AG04450 (cell line): ENCODE measurements at regions not wholly inside any gene's neighbourhood (a gene's known extent, or its start where the extent isn't known, plus 50 kb on each side); places are given as distances from the start of the nearest gene placed in this dataset.
"Not testable (repeated sequence)": the region's sequence is repeated elsewhere in the genome, so short reads cannot be mapped to it uniquely, and the experiment has no call there.

ENCODE experiments used
- CTCF ChIA-PET: fragments of 300-600, 350-600 bp; formaldehyde crosslinking; extraction: SDS; loops from one replicate; lab custom pipeline; 2022; ENCODE audit warnings: antibody characterized with exemption, inconsistent platforms; lab: Charles Lee
- POLR2A ChIA-PET: fragments of 350-600 bp; formaldehyde crosslinking; extraction: SDS; loops from one replicate; lab custom pipeline; 2021; ENCODE audit warnings: antibody characterized with exemption, inconsistent platforms; lab: Yijun Ruan, JAX
- DNase-seq: peaks from one replicate; pipeline ENCODE4 v3.0.0-alpha.2; 2011; ENCODE audit warnings: low read depth, low spot score
- H3K27ac ChIP-seq: one replicate; pipeline ENCODE4 v1.5.1; 2012; ENCODE audit warnings: low read depth, low read length, control low read depth
- H3K27me3 ChIP-seq: one replicate; pipeline ENCODE4 v1.6.0; 2012; ENCODE audit warnings: low read length; ENCODE audit not compliant: control insufficient read depth, insufficient read depth
- H3K4me3 ChIP-seq: 2 replicates; pipeline ENCODE4 v1.5.1; 2011; ENCODE audit warnings: mild to moderate bottlenecking, low read depth, low read length, control low read depth
- H3K9me3 ChIP-seq: 2 replicates; pipeline ENCODE4 v1.5.1; 2012; ENCODE audit warnings: low read length; ENCODE audit not compliant: control insufficient read depth, insufficient read depth
- CTCF ChIP-seq: IDR thresholded peaks from 2 replicates; pipeline ENCODE4 v1.5.1; 2011; ENCODE audit warnings: low read depth, low read length, control low read depth, inconsistent platforms

- TF ChIP-seq CTCF: no peak
- no peak overlapping the region for H3K4me3 ChIP-seq
- H3K27ac ChIP-seq: no peak overlapping the region
- no peaks in the 10 kb centered on the region for H3K9me3 ChIP-seq
- H3K27me3 ChIP-seq: no peaks in the 10 kb centered on the region
- no peak for DNase-seq
- ChIA-PET CTCF (no interaction called here), POLR2A (no interaction called here)
Measured at GRCh38 chr7:136275794-136276193, 298.6 kb upstream of the MTPN start.

DNA sequence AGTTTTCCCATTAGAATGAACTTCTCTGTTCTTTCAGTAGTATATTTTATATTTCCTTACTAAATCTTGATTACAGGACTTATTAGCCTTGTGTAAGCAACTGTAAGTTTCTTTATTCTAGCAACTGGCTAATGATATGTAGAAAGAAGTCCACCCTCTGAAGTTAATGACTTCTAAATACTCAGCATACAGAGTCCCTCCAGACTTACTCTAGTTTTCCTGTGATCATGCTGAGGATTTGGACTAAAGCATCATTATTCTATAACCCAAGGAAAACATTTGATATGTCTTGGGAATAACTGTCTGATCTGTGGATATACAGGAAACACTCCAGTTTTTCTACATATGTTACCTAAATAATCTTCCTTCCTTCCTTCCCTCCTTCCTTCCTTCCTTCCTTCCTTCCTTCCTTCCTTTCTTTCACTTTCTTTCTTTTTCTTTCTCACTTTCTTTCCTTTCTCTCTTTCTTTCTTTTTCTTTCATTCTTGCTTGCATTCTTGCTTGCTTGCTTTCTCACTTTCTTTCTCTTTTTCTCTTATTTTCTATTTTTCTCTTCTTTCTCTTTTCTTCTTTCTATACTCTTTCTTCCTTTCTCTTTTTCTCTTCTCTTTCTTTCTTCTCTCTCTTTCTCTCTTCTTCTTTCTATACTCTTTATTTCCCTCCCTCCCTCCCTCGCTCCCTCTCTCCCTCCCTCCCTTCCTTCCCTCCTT lies 297.6 kb upstream of the MTPN start:
- POLR2A ChIA-PET: no interaction called here

GRCh38 chr7:136272934-136273333 lies 295.8 kb upstream of the MTPN start:
- POLR2A ChIA-PET: no interaction called here
- no peaks in the 10 kb centered on the region for H3K9me3 ChIP-seq
- H3K4me3 ChIP-seq: no peak overlapping the region
- CTCF ChIA-PET: no interaction called here
- no peak for DNase-seq
- H3K27ac ChIP-seq: no peak overlapping the region
- no peaks in the 10 kb centered on the region for H3K27me3 ChIP-seq
- TF ChIP-seq CTCF: no peak

More for the DNA sequence above, 297.6 kb upstream of the MTPN start:
- DNase-seq: no peak
- Histone ChIP-seq H3K27ac (no peak overlapping the region), H3K4me3 (no peak overlapping the region), H3K27me3 (no peaks in the 10 kb centered on the region), H3K9me3 (no peaks in the 10 kb centered on the region)
- CTCF ChIA-PET: no interaction called here
- TF ChIP-seq CTCF: no peak

DNA sequence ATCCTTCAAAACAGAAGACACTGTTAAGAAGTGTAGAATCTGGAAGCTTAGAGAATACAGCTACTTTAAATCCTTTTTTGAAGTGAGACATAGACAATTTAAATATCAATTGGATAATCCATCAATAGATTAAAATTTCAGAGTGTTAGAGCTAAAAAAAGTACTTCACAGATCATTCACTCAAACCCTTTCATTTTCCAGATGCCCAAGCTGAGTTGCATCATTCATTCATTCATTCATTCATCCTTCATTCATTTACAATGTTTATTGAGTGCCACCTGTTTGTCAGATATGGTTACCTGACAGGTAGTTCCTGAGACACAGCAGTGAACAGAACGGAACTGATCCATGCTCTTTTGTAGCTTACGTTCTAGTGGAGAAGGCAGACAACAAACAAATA lies 290.7 kb upstream of the MTPN start:
- H3K4me3 ChIP-seq: no peak overlapping the region
- ChIA-PET POLR2A (no interaction called here), CTCF (no interaction called here)
- H3K27ac ChIP-seq: no peak overlapping the region
- no peak for TF ChIP-seq CTCF
- DNase-seq: no peak
- H3K9me3 ChIP-seq: no peaks in the 10 kb centered on the region; the same call in 1 of the 2 replicates
- H3K27me3 ChIP-seq: no peaks in the 10 kb centered on the region

- no peak for DNase-seq
- Histone ChIP-seq H3K27me3 (no peaks in the 10 kb centered on the region), H3K9me3 (no peaks in the 10 kb centered on the region; the same call in 1 of the 2 replicates), H3K27ac (no peak overlapping the region), H3K4me3 (no peak overlapping the region)
- POLR2A ChIA-PET: no interaction called here
- TF ChIP-seq CTCF: no peak
- CTCF ChIA-PET: no interaction called here
Measured at GRCh38 chr7:136266457-136266856, 289.3 kb upstream of the MTPN start.

GRCh38 chr7:136264304-136264703 lies 287.1 kb upstream of the MTPN start:
- H3K4me3 ChIP-seq, CTCF ChIA-PET, H3K27ac ChIP-seq, H3K27me3 ChIP-seq, DNase-seq, H3K9me3 ChIP-seq, POLR2A ChIA-PET: not testable (repeated sequence)

DNA sequence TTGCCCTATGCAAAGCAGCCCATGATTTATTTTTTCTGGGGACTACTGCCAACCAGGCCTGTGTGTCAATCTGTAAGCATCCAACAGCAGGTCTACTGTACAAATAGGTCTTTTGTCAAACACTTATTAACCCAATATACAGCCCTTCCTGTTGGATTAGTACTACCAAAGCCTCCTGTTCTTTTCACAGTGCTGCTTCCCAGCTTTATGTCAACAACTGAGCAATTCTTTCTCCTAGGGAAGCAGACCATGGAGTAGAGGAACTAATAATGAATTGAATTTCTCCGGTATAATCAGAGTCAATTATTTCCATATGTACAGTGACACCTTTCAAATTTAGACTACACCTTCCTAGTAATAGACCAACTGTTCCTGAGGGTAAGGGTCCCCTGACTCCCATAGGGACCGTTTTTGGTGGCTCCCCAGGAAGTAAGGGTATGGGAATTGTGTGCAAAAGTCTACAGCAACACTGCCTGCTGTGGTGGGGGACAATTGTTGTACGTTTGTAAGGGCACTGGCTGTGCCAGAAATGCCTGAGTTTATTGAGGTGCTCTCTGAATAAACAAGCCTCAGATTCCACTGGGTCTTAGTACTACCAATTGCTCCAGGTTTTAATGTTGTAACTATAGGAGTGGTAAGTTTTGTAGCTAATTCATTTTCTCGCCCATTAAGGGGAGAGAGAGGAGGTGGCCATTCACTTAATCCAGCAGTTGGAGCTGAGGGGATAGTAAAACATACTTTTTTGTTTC lies 286.1 kb upstream of the MTPN start:
- H3K27me3 ChIP-seq, POLR2A ChIA-PET, H3K4me3 ChIP-seq, CTCF ChIA-PET, H3K9me3 ChIP-seq, H3K27ac ChIP-seq, DNase-seq: not testable (repeated sequence)
